SK-N-SH (cell line): ENCODE measurements at regions not wholly inside any gene's neighbourhood (a gene's known extent, or its start where the extent isn't known, plus 50 kb on each side); places are given as distances from the start of the nearest gene placed in this dataset.

Source experiments
- CTCF ChIA-PET: fragments of 300-600, 350-600 bp; formaldehyde crosslinking; extraction: SDS; loops from one replicate; lab custom pipeline; 2021; lab: Yijun Ruan, JAX
- POLR2A ChIA-PET: fragments of 350-600 bp; sonication (Branson Sonifier 250); formaldehyde crosslinking; extraction: SDS; loops from one replicate; lab custom pipeline; 2020; ENCODE audit warnings: antibody characterized with exemption, inconsistent platforms; lab: Yijun Ruan, JAX
- DNase-seq: peaks from one replicate; pipeline ENCODE4 v3.0.0; 2012
- H2AFZ ChIP-seq: fragments of 200-600 bp; sonication (generic); 2 replicates; pipeline ENCODE4 v1.8.1; 2016; ENCODE audit warnings: antibody characterized with exemption, mild to moderate bottlenecking, low read depth
- H3F3A ChIP-seq: fragments of 200-600 bp; sonication (generic); replicated peaks from 2 replicates; pipeline ENCODE3; 2016; ENCODE audit warnings: antibody characterized with exemption, mild to moderate bottlenecking; ENCODE audit not compliant: insufficient read depth
- H3K27ac ChIP-seq, 2 experiments: fragments of 200-500 bp in 1 of 2; fragments of 200-600 bp in 1 of 2; sonication (Bioruptor generic) in 1 of 2; sonication (generic), shearing (Covaris generic) in 1 of 2; 2 replicates each; pipeline versions ENCODE4 v1.5.1 to v1.6.1; 2014 to 2016; ENCODE audit warnings: low read depth in 2 of 2, inconsistent platforms in 1 of 2, low read length in 1 of 2, mild to moderate bottlenecking in 1 of 2, mixed read lengths in 1 of 2
- H3K27me3 ChIP-seq: fragments of 200-600 bp; sonication (generic), shearing (Covaris generic); 2 replicates; pipeline ENCODE4 v1.6.1; 2016; ENCODE audit warnings: mixed run types; ENCODE audit not compliant: insufficient read depth
- H3K36me3 ChIP-seq, 2 experiments: fragments of 200-500 bp in 1 of 2; fragments of 200-600 bp in 1 of 2; sonication (Bioruptor generic) in 1 of 2; sonication (generic) in 1 of 2; replicated peaks in 1 of 2; 2 replicates each; pipeline versions ENCODE3 to v1.5.1; 2014 to 2016; ENCODE audit warnings: low read length in 1 of 2, mild to moderate bottlenecking in 1 of 2; ENCODE audit not compliant: insufficient read depth in 2 of 2, control insufficient read depth in 1 of 2
- H3K4me1 ChIP-seq, 2 experiments: fragments of 200-500 bp in 1 of 2; fragments of 200-600 bp in 1 of 2; sonication (Bioruptor generic) in 1 of 2; sonication (generic), shearing (Covaris generic) in 1 of 2; 2 replicates each; pipeline versions ENCODE4 v1.5.1 to v1.6.1; 2014 to 2016; ENCODE audit warnings: low read depth in 1 of 2, low read length in 1 of 2, mixed run types in 1 of 2; ENCODE audit not compliant: insufficient read depth in 2 of 2, control insufficient read depth in 1 of 2
- H3K4me2 ChIP-seq: fragments of 200-600 bp; sonication (generic), shearing (Covaris generic); 2 replicates; pipeline ENCODE4 v1.6.1; 2017; ENCODE audit warnings: mixed run types
- H3K4me3 ChIP-seq, 2 experiments: fragments of 200-500 bp in 1 of 2; fragments of 200-600 bp in 1 of 2; sonication (Bioruptor generic) in 1 of 2; sonication (generic), shearing (Covaris generic) in 1 of 2; 2 replicates each; pipeline versions ENCODE4 v1.5.1 to v1.8.1; 2014 to 2016; ENCODE audit warnings: low read depth in 2 of 2, inconsistent platforms in 1 of 2, low read length in 1 of 2, mild to moderate bottlenecking in 1 of 2, mixed read lengths in 1 of 2, moderate library complexity in 1 of 2
- H3K79me2 ChIP-seq: fragments of 200-600 bp; sonication (generic); 2 replicates; pipeline ENCODE4 v1.8.1; 2017; ENCODE audit warnings: mild to moderate bottlenecking; ENCODE audit not compliant: insufficient read depth
- H3K9ac ChIP-seq: fragments of 200-600 bp; sonication (generic); 2 replicates; pipeline ENCODE4 v1.6.1; 2017; ENCODE audit warnings: mixed run types
- H3K9me2 ChIP-seq: fragments of 200-600 bp; sonication (generic); 2 replicates; pipeline ENCODE4 v1.6.1; 2017; ENCODE audit warnings: mixed run types
- H3K9me3 ChIP-seq: fragments of 200-600 bp; sonication (generic); 2 replicates; pipeline ENCODE4 v1.6.1; 2017; ENCODE audit warnings: mixed run types, mild to moderate bottlenecking, moderate library complexity
- H4K20me1 ChIP-seq: fragments of 200-600 bp; sonication (generic); 2 replicates; pipeline ENCODE4 v1.6.1; 2017; ENCODE audit warnings: mild to moderate bottlenecking, mixed run types; ENCODE audit not compliant: insufficient read depth
- ELF1 ChIP-seq: IDR thresholded peaks from 2 replicates; pipeline ENCODE4 v1.4.0; 2012
- EP300 ChIP-seq, 2 experiments: IDR thresholded peaks; 2 replicates each; pipeline versions ENCODE4 v1.4.0 to v1.6.1; 2012; ENCODE audit warnings: borderline replicate concordance in 1 of 2, low read depth in 1 of 2, low read length in 1 of 2
- FOSL2 ChIP-seq: IDR thresholded peaks from 2 replicates; pipeline ENCODE4 v1.4.0; 2012; ENCODE audit warnings: low read depth, mild to moderate bottlenecking, moderate library complexity, borderline replicate concordance
- GATA2 ChIP-seq: sonication (generic); formaldehyde crosslinking; IDR thresholded peaks from 2 replicates; pipeline ENCODE4 v1.5.0; 2020; ENCODE audit warnings: mild to moderate bottlenecking, missing genetic modification reagents
- RCOR1 ChIP-seq: fragments of 150-350 bp; IDR thresholded peaks from 2 replicates; pipeline ENCODE4 v1.6.1; 2017; ENCODE audit warnings: antibody characterized with exemption, low read length
- WGBS: methylation state at CpG from one replicate; pipeline ENCODE4 v1.1.6; 2017; ENCODE audit warnings: low lambda C conversion rate; 5-methylcytosine and 5-hydroxymethylcytosine counted together
- TF ChIP-seq, protein P1 (sequence below): fragments of 150-350 bp; IDR thresholded peaks from 2 replicates; pipeline ENCODE4 v1.6.1; 2016; ENCODE audit warnings: mild to moderate bottlenecking, low read depth, low read length
- TF ChIP-seq, protein P2 (sequence below): IDR thresholded peaks from 2 replicates; pipeline ENCODE4 v1.4.0; 2012; ENCODE audit warnings: low read depth, borderline replicate concordance
- TF ChIP-seq, protein P3 (sequence below): IDR thresholded peaks from 2 replicates; pipeline ENCODE4 v1.4.0; 2012; ENCODE audit warnings: low read depth, borderline replicate concordance

DNA sequence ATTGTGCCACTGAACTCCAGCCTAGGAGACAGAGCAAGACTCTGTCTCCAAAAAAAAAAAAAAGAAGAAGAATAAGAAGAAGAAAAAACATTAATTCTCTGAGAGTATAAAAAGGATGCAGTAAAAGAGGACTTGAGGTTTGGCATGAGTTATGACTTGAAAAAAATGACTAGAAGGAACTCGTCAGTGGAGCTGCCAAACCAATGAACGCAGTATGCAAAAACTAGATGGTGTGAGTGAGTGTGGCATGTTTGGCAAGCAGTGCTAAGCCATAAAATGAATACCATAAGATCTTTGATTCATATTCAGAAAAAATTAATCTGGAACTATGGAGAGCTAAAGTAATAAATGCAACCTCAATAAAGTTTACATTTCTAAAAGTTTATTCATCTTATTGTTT is 68.6 kb upstream of the MEOX2 start:
- Histone ChIP-seq H3K9me2 (no peaks in the 10 kb centered on the region; the same call in 1 of the 2 replicates), H2AFZ (no peak overlapping the region), H3K36me3 (no peaks in the 10 kb centered on the region), H3K4me3 (no peak overlapping the region), H3K4me2 (no peak overlapping the region), H3K4me1 (no peaks in the 10 kb centered on the region), H3K9me3 (no peaks in the 10 kb centered on the region), H4K20me1 (no peaks in the 10 kb centered on the region), H3K9ac (no peak overlapping the region), H3K27me3 (no peaks in the 10 kb centered on the region), H3K79me2 (no peaks in the 10 kb centered on the region), H3K27ac (no peak overlapping the region), H3F3A (no peaks in the 10 kb centered on the region)
- CTCF ChIA-PET: no interaction called here
- POLR2A ChIA-PET: no interaction called here
- 13% methylated on average over 2 of the region's 2 CpGs for WGBS
- DNase-seq: no peak
- TF ChIP-seq FOSL2: no peak
- TF ChIP-seq, protein P1, sequence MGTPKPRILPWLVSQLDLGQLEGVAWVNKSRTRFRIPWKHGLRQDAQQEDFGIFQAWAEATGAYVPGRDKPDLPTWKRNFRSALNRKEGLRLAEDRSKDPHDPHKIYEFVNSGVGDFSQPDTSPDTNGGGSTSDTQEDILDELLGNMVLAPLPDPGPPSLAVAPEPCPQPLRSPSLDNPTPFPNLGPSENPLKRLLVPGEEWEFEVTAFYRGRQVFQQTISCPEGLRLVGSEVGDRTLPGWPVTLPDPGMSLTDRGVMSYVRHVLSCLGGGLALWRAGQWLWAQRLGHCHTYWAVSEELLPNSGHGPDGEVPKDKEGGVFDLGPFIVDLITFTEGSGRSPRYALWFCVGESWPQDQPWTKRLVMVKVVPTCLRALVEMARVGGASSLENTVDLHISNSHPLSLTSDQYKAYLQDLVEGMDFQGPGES: no peak

DNA sequence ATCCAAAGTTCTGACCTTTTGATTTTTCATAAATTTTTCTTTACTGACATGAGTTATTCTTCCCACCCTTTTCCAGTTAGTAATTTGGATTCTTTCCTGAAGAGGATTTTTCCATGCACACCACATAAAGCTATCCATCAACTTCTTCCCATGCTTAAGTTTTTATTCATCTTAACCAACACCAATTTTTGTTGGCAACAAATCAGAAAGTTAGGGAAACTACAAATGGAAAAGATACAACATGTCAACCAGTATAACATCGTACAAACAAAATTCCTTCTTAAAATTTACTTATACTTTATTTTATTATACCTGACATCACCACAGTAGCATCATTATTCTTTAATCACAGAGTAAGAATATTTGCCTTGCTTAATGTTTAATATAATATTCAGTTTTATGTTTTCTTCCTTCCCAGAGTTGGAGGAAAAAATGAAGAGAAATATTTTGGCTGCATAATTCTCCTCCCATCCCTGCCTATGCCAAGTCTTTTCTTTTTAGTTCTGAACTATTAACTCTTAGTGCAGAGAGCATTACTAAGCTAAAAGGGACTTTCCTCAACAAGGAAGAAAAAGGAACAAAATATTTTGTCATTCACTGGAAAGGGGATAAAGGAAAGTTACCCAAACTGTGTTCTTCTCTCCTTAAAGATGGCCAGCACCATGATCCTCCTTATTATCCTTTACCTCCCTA is 67.5 kb upstream of the MEOX2 start:
- Histone ChIP-seq H3K27me3 (no peaks in the 10 kb centered on the region), H3K36me3 (no peaks in the 10 kb centered on the region), H3K4me3 (no peak overlapping the region), H3K9me3 (no peaks in the 10 kb centered on the region), H3F3A (no peaks in the 10 kb centered on the region), H3K4me2 (no peak overlapping the region), H3K9ac (no peak overlapping the region), H3K27ac (no peak overlapping the region), H2AFZ (no peak overlapping the region), H4K20me1 (no peaks in the 10 kb centered on the region), H3K9me2 (no peaks in the 10 kb centered on the region; the same call in 1 of the 2 replicates), H3K4me1 (no peaks in the 10 kb centered on the region), H3K79me2 (no peaks in the 10 kb centered on the region)
- no peak for TF ChIP-seq EP300 (IDR thresholded peaks at IDR 0.05; ENCODE audit: borderline replicate concordance in 1 of 2, low read depth in 1 of 2, low read length in 1 of 2)
- TF ChIP-seq, protein P2, sequence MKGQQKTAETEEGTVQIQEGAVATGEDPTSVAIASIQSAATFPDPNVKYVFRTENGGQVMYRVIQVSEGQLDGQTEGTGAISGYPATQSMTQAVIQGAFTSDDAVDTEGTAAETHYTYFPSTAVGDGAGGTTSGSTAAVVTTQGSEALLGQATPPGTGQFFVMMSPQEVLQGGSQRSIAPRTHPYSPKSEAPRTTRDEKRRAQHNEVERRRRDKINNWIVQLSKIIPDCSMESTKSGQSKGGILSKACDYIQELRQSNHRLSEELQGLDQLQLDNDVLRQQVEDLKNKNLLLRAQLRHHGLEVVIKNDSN: no peak
- TF ChIP-seq, protein P3, sequence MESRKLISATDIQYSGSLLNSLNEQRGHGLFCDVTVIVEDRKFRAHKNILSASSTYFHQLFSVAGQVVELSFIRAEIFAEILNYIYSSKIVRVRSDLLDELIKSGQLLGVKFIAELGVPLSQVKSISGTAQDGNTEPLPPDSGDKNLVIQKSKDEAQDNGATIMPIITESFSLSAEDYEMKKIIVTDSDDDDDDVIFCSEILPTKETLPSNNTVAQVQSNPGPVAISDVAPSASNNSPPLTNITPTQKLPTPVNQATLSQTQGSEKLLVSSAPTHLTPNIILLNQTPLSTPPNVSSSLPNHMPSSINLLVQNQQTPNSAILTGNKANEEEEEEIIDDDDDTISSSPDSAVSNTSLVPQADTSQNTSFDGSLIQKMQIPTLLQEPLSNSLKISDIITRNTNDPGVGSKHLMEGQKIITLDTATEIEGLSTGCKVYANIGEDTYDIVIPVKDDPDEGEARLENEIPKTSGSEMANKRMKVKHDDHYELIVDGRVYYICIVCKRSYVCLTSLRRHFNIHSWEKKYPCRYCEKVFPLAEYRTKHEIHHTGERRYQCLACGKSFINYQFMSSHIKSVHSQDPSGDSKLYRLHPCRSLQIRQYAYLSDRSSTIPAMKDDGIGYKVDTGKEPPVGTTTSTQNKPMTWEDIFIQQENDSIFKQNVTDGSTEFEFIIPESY: no peak
- TF ChIP-seq RCOR1: no peak
- TF ChIP-seq ELF1: no peak
- TF ChIP-seq GATA2 (CRISPR knock-in tag): no peak
- 1% methylated on average over 1 of the region's 1 CpG for WGBS
- CTCF ChIA-PET: interaction anchor here (1.8 to 2.7 kb wide), 2 partner anchors 12 to 33 kb away, joined by 4 to 9 read pairs; no protein-coding TSS in a partner anchor
- no peak for DNase-seq
- POLR2A ChIA-PET: no interaction called here
